GM23248 (cell line): ENCODE measurements at regions not wholly inside any gene's neighbourhood (a gene's known extent, or its start where the extent isn't known, plus 50 kb on each side); places are given as distances from the start of the nearest gene placed in this dataset.

Experiments
- DNase-seq: peaks from one replicate; pipeline ENCODE4 v3.0.0-alpha.2; 2015
- H2AFZ ChIP-seq: fragments of 200-600 bp; sonication (generic); 2 replicates; pipeline ENCODE4 v1.6.1; 2016; ENCODE audit warnings: antibody characterized with exemption
- H3F3A ChIP-seq: fragments of 200-600 bp; sonication (generic); 2 replicates; pipeline ENCODE4 v1.6.1; 2016; ENCODE audit warnings: mild to moderate bottlenecking, antibody characterized with exemption, mixed run types; ENCODE audit not compliant: insufficient read depth
- H3K27ac ChIP-seq: fragments of 200-600 bp; sonication (generic); 2 replicates; pipeline ENCODE4 v1.5.1; 2016; ENCODE audit warnings: mild to moderate bottlenecking
- H3K27me3 ChIP-seq: fragments of 200-600 bp; sonication (generic); replicated peaks from 2 replicates; pipeline ENCODE4 v1.6.1; 2016; ENCODE audit warnings: mild to moderate bottlenecking; ENCODE audit not compliant: insufficient read depth
- H3K36me3 ChIP-seq: fragments of 200-600 bp; sonication (generic); 2 replicates; pipeline ENCODE4 v1.6.1; 2016; ENCODE audit warnings: low read depth, mild to moderate bottlenecking
- H3K4me1 ChIP-seq: fragments of 200-600 bp; sonication (generic); 2 replicates; pipeline ENCODE4 v1.6.1; 2016; ENCODE audit warnings: mild to moderate bottlenecking; ENCODE audit not compliant: insufficient read depth
- H3K4me2 ChIP-seq: fragments of 200-600 bp; sonication (generic); one replicate; pipeline ENCODE4 v1.6.1; 2016; ENCODE audit warnings: mild to moderate bottlenecking; ENCODE audit not compliant: unreplicated experiment
- H3K4me3 ChIP-seq: fragments of 200-600 bp; sonication (generic); 2 replicates; pipeline ENCODE4 v1.5.1; 2016; ENCODE audit warnings: mild to moderate bottlenecking
- H3K79me2 ChIP-seq: fragments of 200-600 bp; sonication (generic); 2 replicates; pipeline ENCODE4 v1.6.1; 2016; ENCODE audit warnings: mild to moderate bottlenecking; ENCODE audit not compliant: insufficient read depth
- H3K9ac ChIP-seq: fragments of 200-600 bp; sonication (generic); 2 replicates; pipeline ENCODE4 v1.6.1; 2016; ENCODE audit warnings: mild to moderate bottlenecking
- H3K9me2 ChIP-seq: fragments of 200-600 bp; sonication (generic); 2 replicates; pipeline ENCODE4 v1.6.1; 2016; ENCODE audit warnings: mixed run types, mild to moderate bottlenecking, moderate library complexity; ENCODE audit not compliant: insufficient read depth
- H3K9me3 ChIP-seq: fragments of 200-600 bp; sonication (generic); one replicate; pipeline ENCODE4 v1.6.1; 2017; ENCODE audit warnings: low read depth
- H4K20me1 ChIP-seq: fragments of 200-600 bp; sonication (generic); 2 replicates; pipeline ENCODE4 v1.6.0; 2016; ENCODE audit not compliant: insufficient read depth
- EZH2 ChIP-seq: fragments of 200-600 bp; sonication (generic); IDR thresholded peaks from 2 replicates; pipeline ENCODE4 v1.6.1; 2018; ENCODE audit warnings: antibody characterized with exemption, mild to moderate bottlenecking; ENCODE audit not compliant: insufficient read depth, poor library complexity, severe bottlenecking
- EZH2phosphoT487 ChIP-seq: fragments of 200-600 bp; sonication (generic); IDR thresholded peaks from 2 replicates; pipeline ENCODE4 v1.6.1; 2018; ENCODE audit warnings: antibody characterized with exemption, moderate library complexity, mild to moderate bottlenecking, low read depth; ENCODE audit not compliant: insufficient read depth
- WGBS, 2 experiments: methylation state at CpG; one replicate each; pipeline ENCODE4 v1.1.6; 2015 to 2017; ENCODE audit warnings: low lambda C conversion rate in 2 of 2, low coverage in 1 of 2; ENCODE audit errors: missing lambda C conversion rate in 2 of 2; 5-methylcytosine and 5-hydroxymethylcytosine counted together
- in situ Hi-C: fragments of 300-500 bp; cut with MboI; formaldehyde crosslinking; loops from 2 replicates; pipeline ENCODE4 v1.15.0; 2020

GRCh38 chr4:111685205-111685604, 460.0 kb upstream of the FAM241A start:
- Histone ChIP-seq H3K9me2 (no peaks in the 10 kb centered on the region), H3K36me3 (no peaks in the 10 kb centered on the region), H3K79me2 (no peaks in the 10 kb centered on the region), H3K27me3 (no peaks in the 10 kb centered on the region), H3K9me3 (no peaks in the 10 kb centered on the region), H3K27ac (no peak overlapping the region), H3F3A (peaks cover 19% of the 10 kb centered on the region), H3K9ac (no peak overlapping the region), H2AFZ (no peak overlapping the region), H3K4me1 (peaks cover 24% of the 10 kb centered on the region), H3K4me2 (no peak overlapping the region), H4K20me1 (no peaks in the 10 kb centered on the region), H3K4me3 (no peak overlapping the region)
- 94 to 100% methylated on average over 3 of the region's 3 CpGs for WGBS, 2 experiments
- TF ChIP-seq EZH2phosphoT487, result no peak
- no peak for TF ChIP-seq EZH2
- no peak for DNase-seq
- in situ Hi-C loops, result no loop called here

DNA sequence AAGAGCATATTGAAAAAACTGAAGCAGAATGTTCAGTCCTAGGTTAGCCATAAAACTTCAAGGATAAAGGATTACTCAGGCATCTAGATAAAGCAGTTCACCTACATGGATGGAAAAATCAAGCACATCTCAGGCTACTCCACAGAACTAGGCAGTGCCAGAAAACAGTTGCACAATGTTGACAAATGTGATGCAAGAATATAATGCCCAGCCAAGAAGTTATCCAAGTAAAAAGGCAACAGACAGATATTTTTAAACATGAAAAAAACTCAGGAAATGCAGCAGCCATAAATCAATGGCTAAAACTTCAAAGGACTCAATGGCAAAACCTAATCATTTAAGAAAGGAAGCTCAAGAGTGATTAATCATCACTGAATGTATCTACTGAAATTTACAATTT, 456.0 kb upstream of the FAM241A start:
- Histone ChIP-seq H3K4me3 (peak overlapping the region; percentile 34), H3K27me3 (no peaks in the 10 kb centered on the region), H3K79me2 (no peaks in the 10 kb centered on the region), H3K9me2 (no peaks in the 10 kb centered on the region), H3K9ac (no peak overlapping the region), H3F3A (peaks cover 19% of the 10 kb centered on the region), H4K20me1 (no peaks in the 10 kb centered on the region), H3K9me3 (no peaks in the 10 kb centered on the region), H3K36me3 (no peaks in the 10 kb centered on the region), H3K4me1 (peaks cover 20% of the 10 kb centered on the region), H2AFZ (no peak overlapping the region), H3K27ac (peak overlapping the region; percentile 48), H3K4me2 (peak overlapping the region; percentile 46)
- in situ Hi-C loops, result no loop called here
- peak; percentile 71 for DNase-seq
- no peak for TF ChIP-seq EZH2
- TF ChIP-seq EZH2phosphoT487, result no peak

GRCh38 chr4:111689731-111690130, 455.5 kb upstream of the FAM241A start:
- DNase-seq, result peak; percentile 60
- in situ Hi-C loops, result no loop called here
- peak overlapping the region; percentile 34 for H3K4me3 ChIP-seq
- H4K20me1 ChIP-seq, result no peaks in the 10 kb centered on the region
- H3K79me2 ChIP-seq, result no peaks in the 10 kb centered on the region
- H3K9ac ChIP-seq, result no peak overlapping the region
- no peaks in the 10 kb centered on the region for H3K27me3 ChIP-seq
- peak overlapping the region; percentile 48 for H3K27ac ChIP-seq
- H3K4me2 ChIP-seq, result peak overlapping the region; percentile 46
- no peaks in the 10 kb centered on the region for H3K9me3 ChIP-seq
- no peak for TF ChIP-seq EZH2phosphoT487
- TF ChIP-seq EZH2, result no peak
- no peak overlapping the region for H2AFZ ChIP-seq
- peaks cover 20% of the 10 kb centered on the region for H3K4me1 ChIP-seq
- H3F3A ChIP-seq, result peaks cover 19% of the 10 kb centered on the region
- 47 to 76% methylated on average over 1 of the region's 1 CpG for WGBS, 2 experiments
- no peaks in the 10 kb centered on the region for H3K36me3 ChIP-seq
- no peaks in the 10 kb centered on the region for H3K9me2 ChIP-seq

DNA sequence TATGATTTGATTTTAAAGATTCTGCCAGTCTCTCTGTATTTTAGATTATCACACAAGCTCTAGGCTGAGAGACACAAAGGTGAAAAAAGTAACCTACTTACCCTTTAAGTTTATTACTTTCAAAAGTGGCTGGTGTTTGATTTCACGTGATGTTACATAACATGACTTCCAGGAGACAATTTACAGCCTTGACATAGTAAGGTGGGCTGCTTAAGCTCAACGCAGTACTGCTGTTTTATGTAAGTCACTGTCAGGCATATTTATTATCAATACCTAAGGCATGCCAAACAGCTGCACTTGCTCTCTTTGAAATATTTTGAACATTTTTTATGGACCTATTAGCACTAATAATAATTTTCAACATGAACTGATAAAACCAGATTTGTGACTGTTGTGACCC, 451.5 kb upstream of the FAM241A start:
- H4K20me1 ChIP-seq, result no peaks in the 10 kb centered on the region
- peaks cover 14% of the 10 kb centered on the region for H3F3A ChIP-seq
- TF ChIP-seq EZH2, result no peak
- TF ChIP-seq EZH2phosphoT487, result no peak
- no peak overlapping the region for H3K9ac ChIP-seq
- no peaks in the 10 kb centered on the region for H3K9me2 ChIP-seq
- DNase-seq, result no peak
- H3K27ac ChIP-seq, result no peak overlapping the region
- H3K4me3 ChIP-seq, result no peak overlapping the region
- in situ Hi-C loops, result no loop called here
- no peak overlapping the region for H3K4me2 ChIP-seq
- no peaks in the 10 kb centered on the region for H3K9me3 ChIP-seq
- peaks cover 16% of the 10 kb centered on the region for H3K4me1 ChIP-seq
- H3K36me3 ChIP-seq, result no peaks in the 10 kb centered on the region
- 89 to 96% methylated on average over 2 of the region's 2 CpGs for WGBS, 2 experiments
- H3K79me2 ChIP-seq, result no peaks in the 10 kb centered on the region
- H3K27me3 ChIP-seq, result no peaks in the 10 kb centered on the region
- no peak overlapping the region for H2AFZ ChIP-seq

DNA sequence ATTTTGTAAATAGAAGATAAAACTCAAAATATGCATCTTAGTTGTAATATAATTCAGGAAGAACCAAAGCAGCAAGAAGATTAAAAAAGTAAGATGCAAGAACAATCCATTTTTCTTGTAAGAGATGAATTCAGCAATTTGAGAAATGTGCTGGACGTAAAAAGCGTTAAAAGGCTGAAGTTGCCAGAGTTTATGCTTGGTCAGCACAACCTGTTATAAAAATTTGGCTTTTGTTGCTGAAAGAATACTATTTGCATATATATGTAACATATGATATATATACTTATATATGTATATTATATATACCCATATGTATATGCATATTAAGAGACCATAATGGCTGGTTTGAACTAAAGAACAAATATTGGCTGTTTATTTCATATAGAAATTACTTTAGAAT, 449.6 kb upstream of the FAM241A start:
- Histone ChIP-seq H3K27ac (no peak overlapping the region), H3K9me3 (no peaks in the 10 kb centered on the region), H3K79me2 (no peaks in the 10 kb centered on the region), H3K9me2 (no peaks in the 10 kb centered on the region), H3K4me3 (no peak overlapping the region), H3F3A (no peaks in the 10 kb centered on the region), H2AFZ (no peak overlapping the region), H3K4me1 (no peaks in the 10 kb centered on the region), H3K9ac (no peak overlapping the region), H3K36me3 (no peaks in the 10 kb centered on the region), H3K4me2 (no peak overlapping the region), H4K20me1 (no peaks in the 10 kb centered on the region), H3K27me3 (no peaks in the 10 kb centered on the region)
- in situ Hi-C loops, result no loop called here
- DNase-seq, result no peak
- TF ChIP-seq EZH2phosphoT487, result no peak
- no peak for TF ChIP-seq EZH2
- WGBS, 2 experiments, result 93 to 98% methylated on average over 2 of the region's 2 CpGs
